Tibial nerve (tissue), 4 donors: ENCODE measurements at regions not wholly inside any gene's neighbourhood (a gene's known extent, or its start where the extent isn't known, plus 50 kb on each side); places are given as distances from the start of the nearest gene placed in this dataset.
"Not testable (repeated sequence)": the region's sequence is repeated elsewhere in the genome, so short reads cannot be mapped to it uniquely, and the experiment has no call there.

ENCODE experiments used
- DNase-seq, 2 donors: peaks; one replicate each; pipeline ENCODE4 v3.0.0-alpha.2; 2019; ENCODE audit warnings: low spot score in 2 of 2
- H3K27ac ChIP-seq, 4 donors: fragments of 200-600 bp; sonication (generic) in 3 of 4; one replicate each; pipeline ENCODE4 v1.5.1; 2017 to 2019; ENCODE audit warnings: mild to moderate bottlenecking in 1 of 4
- H3K27me3 ChIP-seq, 2 donors: fragments of 200-600 bp; sonication (generic) in 1 of 2; one replicate each; pipeline versions ENCODE4 v1.5.1 to v1.6.0; 2017 to 2019
- H3K36me3 ChIP-seq, 3 donors: fragments of 200-600 bp; sonication (generic); one replicate each; pipeline ENCODE4 v1.5.1; 2018 to 2019
- H3K4me1 ChIP-seq, 4 donors: fragments of 200-600 bp; sonication (generic) in 3 of 4; one replicate each; pipeline ENCODE4 v1.5.1; 2017 to 2019
- H3K4me3 ChIP-seq, 4 donors: fragments of 200-600 bp; sonication (generic) in 3 of 4; one replicate each; pipeline ENCODE4 v1.5.1; 2017 to 2019; ENCODE audit warnings: mild to moderate bottlenecking in 1 of 4, moderate library complexity in 1 of 4
- H3K9me3 ChIP-seq, 4 donors: fragments of 200-600 bp; sonication (generic) in 3 of 4; one replicate each; pipeline ENCODE4 v1.5.1; 2017 to 2019
- CTCF ChIP-seq, 5 experiments: fragments of 200-600 bp in 3 of 5; fragments of 450-650 bp in 2 of 5; sonication (generic) in 3 of 5; IDR thresholded peaks; one replicate each; pipeline ENCODE4 v1.5.1; 2016 to 2019; ENCODE audit warnings: antibody characterized with exemption in 5 of 5, mild to moderate bottlenecking in 3 of 5, moderate library complexity in 2 of 5
- EP300 ChIP-seq, 2 donors: sonication (generic); formaldehyde crosslinking; IDR thresholded peaks; one replicate each; pipeline ENCODE4 v1.6.1; 2017; ENCODE audit warnings: antibody characterized with exemption in 2 of 2, mild to moderate bottlenecking in 1 of 2
- POLR2A ChIP-seq, 2 donors: fragments of 450-650 bp; IDR thresholded peaks; one replicate each; pipeline ENCODE4 v1.6.1; 2017; ENCODE audit warnings: antibody characterized with exemption in 2 of 2, mild to moderate bottlenecking in 2 of 2, moderate library complexity in 2 of 2
- WGBS, 2 donors: methylation state at CpG; one replicate each; pipeline ENCODE4 v1.1.5; 2018; 5-methylcytosine and 5-hydroxymethylcytosine counted together

GRCh38 chr2:16057661-16058060 is 117.3 kb downstream of the MYCN start:
- Histone ChIP-seq H3K9me3 (no peaks in the 10 kb centered on the region), H3K4me1 (peaks cover 0 to 5% (median 0%) of the 10 kb centered on the region in 4 donors), H3K27me3 (no peaks in the 10 kb centered on the region), H3K36me3 (no peaks in the 10 kb centered on the region), H3K27ac (no peak overlapping the region), H3K4me3 (no peak overlapping the region)
- 91 to 92% methylated on average over 9 to 10 of the region's 10 CpGs for WGBS, 2 donors
- no peak for TF ChIP-seq POLR2A (IDR thresholded peaks at IDR 0.05)
- TF ChIP-seq EP300 (IDR thresholded peaks at IDR 0.05): no peak
- no peak for TF ChIP-seq CTCF (IDR thresholded peaks at IDR 0.05)
- DNase-seq: no peak

GRCh38 chr2:16055848-16056580 is 115.7 kb downstream of the MYCN start:
- Histone ChIP-seq H3K9me3 (no peaks in the 10 kb centered on the region), H3K36me3 (no peaks in the 10 kb centered on the region), H3K27me3 (no peaks in the 10 kb centered on the region), H3K4me1 (peaks cover 0 to 5% (median 0%) of the 10 kb centered on the region in 4 donors), H3K4me3 (no peak overlapping the region), H3K27ac (no peak overlapping the region)
- DNase-seq: no peak
- 31 to 42% methylated on average over 7 of the region's 7 CpGs for WGBS, 2 donors
- no peak for TF ChIP-seq POLR2A (IDR thresholded peaks at IDR 0.05)
- no peak for TF ChIP-seq CTCF (IDR thresholded peaks at IDR 0.05)
- no peak for TF ChIP-seq EP300 (IDR thresholded peaks at IDR 0.05)

GRCh38 chr2:16053437-16054257 is 113.3 kb downstream of the MYCN start:
- no peaks in the 10 kb centered on the region for H3K9me3 ChIP-seq
- H3K4me3 ChIP-seq: no peak overlapping the region
- H3K36me3 ChIP-seq: no peaks in the 10 kb centered on the region
- 86 to 96% methylated on average over 7 of the region's 7 CpGs for WGBS, 2 donors
- H3K4me1 ChIP-seq: peaks cover 0 to 5% (median 0%) of the 10 kb centered on the region in 4 donors
- TF ChIP-seq CTCF (IDR thresholded peaks at IDR 0.05): no peak
- TF ChIP-seq POLR2A (IDR thresholded peaks at IDR 0.05): no peak
- no peak for TF ChIP-seq EP300 (IDR thresholded peaks at IDR 0.05)
- H3K27me3 ChIP-seq: no peaks in the 10 kb centered on the region
- DNase-seq: no peak
- no peak overlapping the region for H3K27ac ChIP-seq

GRCh38 chr2:16052571-16053052 is 112.3 kb downstream of the MYCN start:
- not testable (repeated sequence) for DNase-seq, H3K27me3 ChIP-seq, H3K4me3 ChIP-seq, H3K27ac ChIP-seq, H3K4me1 ChIP-seq, H3K36me3 ChIP-seq, H3K9me3 ChIP-seq
- WGBS, 2 donors: 86% methylated on average over 6 of the region's 6 CpGs

- no peak for DNase-seq
- H3K27me3 ChIP-seq: no peaks in the 10 kb centered on the region
- H3K4me3 ChIP-seq: no peak overlapping the region
- TF ChIP-seq CTCF (IDR thresholded peaks at IDR 0.05) (no peak), EP300 (IDR thresholded peaks at IDR 0.05) (no peak), POLR2A (IDR thresholded peaks at IDR 0.05) (no peak)
- 96% methylated on average over 6 of the region's 6 CpGs for WGBS, 2 donors
- no peaks in the 10 kb centered on the region for H3K36me3 ChIP-seq
- no peaks in the 10 kb centered on the region for H3K9me3 ChIP-seq
- peaks cover 0 to 5% (median 0%) of the 10 kb centered on the region in 4 donors for H3K4me1 ChIP-seq
- H3K27ac ChIP-seq: no peak overlapping the region
Measured at GRCh38 chr2:16051841-16052564, 111.7 kb downstream of the MYCN start.
